22Rv1 (cell line): ENCODE measurements at regions not wholly inside any gene's neighbourhood (a gene's known extent, or its start where the extent isn't known, plus 50 kb on each side); places are given as distances from the start of the nearest gene placed in this dataset.

ENCODE experiments used
- CTCF ChIP-seq: fragments of 450-650 bp; IDR thresholded peaks from 2 replicates; pipeline ENCODE4 v1.5.1; 2017; ENCODE audit warnings: mild to moderate bottlenecking
- ZFX ChIP-seq: fragments of 450-650 bp; IDR thresholded peaks from 2 replicates; pipeline ENCODE4 v1.6.1; 2017; ENCODE audit warnings: antibody characterized with exemption, borderline replicate concordance

- TF ChIP-seq CTCF (no peak), ZFX (no peak)
Observed at GRCh38 chr5:54672871-54673270, 155.3 kb downstream of the SNX18 start.
